ENCODE measurements at regions not wholly inside any gene's neighbourhood (a gene's known extent, or its start where the extent isn't known, plus 50 kb on each side); places are given as distances from the start of the nearest gene placed in this dataset.

DNA sequence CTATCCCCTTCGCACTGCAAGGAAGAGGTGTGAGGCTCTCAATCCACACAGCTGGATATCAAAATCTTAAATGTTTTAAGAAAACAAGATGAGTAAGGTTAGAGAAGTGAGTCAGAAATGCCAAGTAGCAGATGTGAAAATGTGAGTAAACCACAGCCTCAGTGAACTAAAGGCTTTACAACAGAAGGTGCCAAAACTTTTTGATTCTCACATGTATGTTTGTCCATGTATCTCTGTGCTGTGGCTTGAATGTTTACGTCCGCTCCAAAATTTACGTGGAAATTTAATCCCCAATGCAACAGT is 126.8 kb upstream of the PFN2 start:
- DNase-seq (ENCODE audit: low read depth, low spot score) = no peak

DNA sequence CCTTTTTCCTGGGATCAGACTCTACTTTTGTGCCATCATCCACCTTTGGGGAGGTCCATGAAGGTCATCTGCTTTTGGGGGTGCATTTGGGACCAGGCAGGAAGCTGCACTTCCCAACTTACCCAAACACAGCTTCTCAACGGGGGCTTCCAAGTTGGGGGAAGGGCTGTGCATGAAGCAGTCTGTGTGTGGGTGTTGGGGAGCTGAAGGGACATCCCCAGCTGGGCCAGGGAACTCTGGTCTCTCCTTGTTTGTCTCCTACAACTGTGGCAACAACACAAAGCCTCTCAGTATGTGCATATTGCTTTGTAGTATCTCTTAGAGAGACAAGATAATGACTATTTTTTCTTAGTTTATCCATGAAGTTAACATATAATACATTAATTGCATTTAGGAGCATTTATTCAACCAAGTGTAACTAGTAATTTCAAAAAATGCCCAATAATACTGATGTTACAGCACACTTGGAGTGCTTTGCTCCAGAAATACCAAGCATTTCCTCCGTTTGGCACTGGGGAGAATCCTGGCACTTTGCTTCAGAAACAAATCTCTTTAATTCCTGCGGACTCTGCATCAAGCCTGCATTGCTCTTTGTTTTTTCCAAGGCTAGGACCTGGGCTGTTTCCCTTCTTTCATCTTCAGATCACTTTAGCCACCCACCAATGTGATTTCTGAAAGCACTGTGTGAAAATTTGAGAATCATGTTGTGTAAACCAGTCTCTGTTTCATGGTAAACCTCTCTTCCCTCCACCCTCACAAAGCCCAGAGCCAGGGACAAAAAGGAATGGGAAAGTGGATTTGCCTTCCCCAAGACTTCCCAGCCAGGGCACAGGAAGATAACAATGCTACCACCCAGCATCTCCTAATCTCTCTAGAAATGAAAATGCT is 126.2 kb upstream of the PFN2 start:
- Histone ChIP-seq H3K4me3 (replicated peaks in 1 of 2; ENCODE audit: low read depth in 1 of 2, low read length in 2 of 2) (no peak overlapping the region), H3K9ac (ENCODE audit: low read length) (no peak overlapping the region), H3K27me3 (ENCODE audit: insufficient read depth, low read length) (no peaks in the 10 kb centered on the region), H4K20me1 (ENCODE audit: insufficient read depth) (no peaks in the 10 kb centered on the region), H3K36me3 (ENCODE audit: control insufficient read depth in 1 of 2, insufficient read depth in 2 of 2, low read length in 2 of 2) (no peaks in the 10 kb centered on the region), H3K27ac (ENCODE audit: low read depth, low read length) (no peak overlapping the region), H3K9me2 (ENCODE audit: insufficient read depth) (no peaks in the 10 kb centered on the region), H3K79me2 (ENCODE audit: insufficient read depth, low read length) (no peaks in the 10 kb centered on the region), H3K4me2 (ENCODE audit: low read length) (no peak overlapping the region), H2AFZ (ENCODE audit: low read depth, low read length, poor library complexity, severe bottlenecking) (no peak overlapping the region), H3K4me1 (ENCODE audit: control insufficient read depth in 1 of 2, insufficient read depth in 2 of 2, low read length in 2 of 2) (peaks cover 5 to 6% of the 10 kb centered on the region in 2 experiments; a peak in 2 of 4 replicates), H3K9me3 (ENCODE audit: control insufficient read depth in 1 of 2, insufficient read depth in 1 of 2, low read depth in 1 of 2, low read length in 2 of 2) (no peaks in the 10 kb centered on the region)
- ChIA-PET CTCF (no interaction called here), POLR2A (no interaction called here), RAD21 (ENCODE audit: low non-redundant PET in 1 of 2, low total read pairs in 2 of 2, uncharacterized antibody in 2 of 2, unreplicated experiment in 2 of 2) (no interaction called here)
- intact Hi-C loops (cut with micrococcal nuclease) = no loop called here
- no TSS peak for BruUV-seq (replicated peaks)
- TF ChIP-seq EGR1 (IDR thresholded peaks at IDR 0.05; ENCODE audit: low read depth) (no peak), SP1 (IDR thresholded peaks at IDR 0.05; ENCODE audit: low read depth) (no peak), CBX3 (IDR thresholded peaks at IDR 0.05; ENCODE audit: low read depth) (no peak)
- TF ChIP-seq, protein P1, sequence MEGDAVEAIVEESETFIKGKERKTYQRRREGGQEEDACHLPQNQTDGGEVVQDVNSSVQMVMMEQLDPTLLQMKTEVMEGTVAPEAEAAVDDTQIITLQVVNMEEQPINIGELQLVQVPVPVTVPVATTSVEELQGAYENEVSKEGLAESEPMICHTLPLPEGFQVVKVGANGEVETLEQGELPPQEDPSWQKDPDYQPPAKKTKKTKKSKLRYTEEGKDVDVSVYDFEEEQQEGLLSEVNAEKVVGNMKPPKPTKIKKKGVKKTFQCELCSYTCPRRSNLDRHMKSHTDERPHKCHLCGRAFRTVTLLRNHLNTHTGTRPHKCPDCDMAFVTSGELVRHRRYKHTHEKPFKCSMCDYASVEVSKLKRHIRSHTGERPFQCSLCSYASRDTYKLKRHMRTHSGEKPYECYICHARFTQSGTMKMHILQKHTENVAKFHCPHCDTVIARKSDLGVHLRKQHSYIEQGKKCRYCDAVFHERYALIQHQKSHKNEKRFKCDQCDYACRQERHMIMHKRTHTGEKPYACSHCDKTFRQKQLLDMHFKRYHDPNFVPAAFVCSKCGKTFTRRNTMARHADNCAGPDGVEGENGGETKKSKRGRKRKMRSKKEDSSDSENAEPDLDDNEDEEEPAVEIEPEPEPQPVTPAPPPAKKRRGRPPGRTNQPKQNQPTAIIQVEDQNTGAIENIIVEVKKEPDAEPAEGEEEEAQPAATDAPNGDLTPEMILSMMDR (IDR thresholded peaks at IDR 0.05 in 2 of 3, conservative IDR thresholded peaks at IDR 0.05 in 1 of 3; ENCODE audit: borderline replicate concordance in 1 of 3, insufficient read depth in 1 of 3, low read depth in 2 of 3, low read length in 2 of 3) = no peak
- TF ChIP-seq, protein P2, sequence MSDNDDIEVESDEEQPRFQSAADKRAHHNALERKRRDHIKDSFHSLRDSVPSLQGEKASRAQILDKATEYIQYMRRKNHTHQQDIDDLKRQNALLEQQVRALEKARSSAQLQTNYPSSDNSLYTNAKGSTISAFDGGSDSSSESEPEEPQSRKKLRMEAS (IDR thresholded peaks at IDR 0.05) = no peak
- DNase-seq (ENCODE audit: low read depth, low spot score) (no peak), ATAC-seq (no peak)

More for the DNA sequence above, 126.8 kb upstream of the PFN2 start:
- Histone ChIP-seq H3K36me3 (ENCODE audit: control insufficient read depth in 1 of 2, insufficient read depth in 2 of 2, low read length in 2 of 2) (no peaks in the 10 kb centered on the region), H3K79me2 (ENCODE audit: insufficient read depth, low read length) (no peaks in the 10 kb centered on the region), H3K4me2 (ENCODE audit: low read length) (no peak overlapping the region), H3K9me3 (ENCODE audit: control insufficient read depth in 1 of 2, insufficient read depth in 1 of 2, low read depth in 1 of 2, low read length in 2 of 2) (no peaks in the 10 kb centered on the region), H3K27ac (ENCODE audit: low read depth, low read length) (no peak overlapping the region), H4K20me1 (ENCODE audit: insufficient read depth) (no peaks in the 10 kb centered on the region), H2AFZ (ENCODE audit: low read depth, low read length, poor library complexity, severe bottlenecking) (no peak overlapping the region), H3K9me2 (ENCODE audit: insufficient read depth) (no peaks in the 10 kb centered on the region), H3K4me3 (replicated peaks in 1 of 2; ENCODE audit: low read depth in 1 of 2, low read length in 2 of 2) (no peak overlapping the region), H3K9ac (ENCODE audit: low read length) (no peak overlapping the region), H3K27me3 (ENCODE audit: insufficient read depth, low read length) (no peaks in the 10 kb centered on the region), H3K4me1 (ENCODE audit: control insufficient read depth in 1 of 2, insufficient read depth in 2 of 2, low read length in 2 of 2) (peaks cover 5 to 6% of the 10 kb centered on the region in 2 experiments; a peak in 2 of 4 replicates)
- ChIA-PET CTCF (no interaction called here), RAD21 (ENCODE audit: low non-redundant PET in 1 of 2, low total read pairs in 2 of 2, uncharacterized antibody in 2 of 2, unreplicated experiment in 2 of 2) (no interaction called here), POLR2A (no interaction called here)
- no peak for TF ChIP-seq POLR2AphosphoS5 (IDR thresholded peaks at IDR 0.05; ENCODE audit: low read depth, low read length)
- TF ChIP-seq JUND (IDR thresholded peaks at IDR 0.05) = no peak
- TF ChIP-seq CBX3 (IDR thresholded peaks at IDR 0.05; ENCODE audit: low read depth) = no peak
- TF ChIP-seq, protein P2 (IDR thresholded peaks at IDR 0.05) = no peak
- TF ChIP-seq SIN3A (IDR thresholded peaks at IDR 0.05; ENCODE audit: low read depth) = no peak
- TF ChIP-seq EZH2 (IDR thresholded peaks at IDR 0.05) = no peak
- no peak for TF ChIP-seq EZH2phosphoT487 (IDR thresholded peaks at IDR 0.05; ENCODE audit: borderline replicate concordance)
- no peak for TF ChIP-seq ELF1 (IDR thresholded peaks at IDR 0.05; ENCODE audit: borderline replicate concordance, low read depth)
- no peak for TF ChIP-seq TCF7L2 (IDR thresholded peaks at IDR 0.05; ENCODE audit: borderline replicate concordance, extremely low read depth, insufficient read depth, insufficient read length)
- no peak for TF ChIP-seq ZFX (IDR thresholded peaks at IDR 0.05)
- BruUV-seq (replicated peaks) = no TSS peak
- ATAC-seq = no peak
- intact Hi-C loops (cut with micrococcal nuclease) = no loop called here

Measured in HCT116 (cell line).